ENCODE measurements at regions not wholly inside any gene's neighbourhood (a gene's known extent, or its start where the extent isn't known, plus 50 kb on each side); places are given as distances from the start of the nearest gene placed in this dataset.
A peak's percentile ranks its signal among the peaks of the same experiment; 100 is the strongest.

- DNase-seq (ENCODE audit: low read depth in 2 of 3, low spot score in 2 of 3) = no peak
These were observed 50.4 kb upstream of the ENPP7 start for GRCh38 chr17:79680318-79680695.

- no peak for DNase-seq (ENCODE audit: low read depth in 2 of 3, low spot score in 2 of 3)
These were observed 51.0 kb upstream of the ENPP7 start for GRCh38 chr17:79679631-79680317.

GRCh38 chr17:79678736-79679255 is 51.9 kb upstream of the ENPP7 start:
- no peak for DNase-seq (ENCODE audit: low read depth in 2 of 3, low spot score in 2 of 3)

- DNase-seq (ENCODE audit: low read depth in 2 of 3, low spot score in 2 of 3) = no peak
These were observed 52.5 kb upstream of the ENPP7 start for GRCh38 chr17:79678091-79678735.

GRCh38 chr17:79677646-79678045 is 53.1 kb upstream of the ENPP7 start:
- DNase-seq (ENCODE audit: low read depth in 2 of 3, low spot score in 2 of 3) = no peak

GRCh38 chr17:79676796-79677195 is 53.9 kb upstream of the ENPP7 start:
- no peak for DNase-seq (ENCODE audit: low read depth in 2 of 3, low spot score in 2 of 3)

- no peak for DNase-seq (ENCODE audit: low read depth in 2 of 3, low spot score in 2 of 3)
These were observed 55.4 kb upstream of the ENPP7 start for GRCh38 chr17:79675413-79675725.

GRCh38 chr17:79674506-79675412 is 56.0 kb upstream of the ENPP7 start:
- DNase-seq (ENCODE audit: low read depth in 2 of 3, low spot score in 2 of 3) = no peak

GRCh38 chr17:79673517-79673916 is 57.2 kb upstream of the ENPP7 start:
- no peak for DNase-seq (ENCODE audit: low read depth in 2 of 3, low spot score in 2 of 3)

- DNase-seq (ENCODE audit: low read depth in 2 of 3, low spot score in 2 of 3) = no peak
These were observed 58.2 kb upstream of the ENPP7 start for GRCh38 chr17:79672496-79672895.

GRCh38 chr17:79671085-79671694 is 59.6 kb upstream of the ENPP7 start:
- DNase-seq (ENCODE audit: low read depth in 2 of 3, low spot score in 2 of 3) = no peak

GRCh38 chr17:79670537-79671084 is 59.8 kb upstream of the RBFOX3 start:
- no peak for DNase-seq (ENCODE audit: low read depth in 2 of 3, low spot score in 2 of 3)

GRCh38 chr17:79669861-79670260 is 59.0 kb upstream of the RBFOX3 start:
- DNase-seq (ENCODE audit: low read depth in 2 of 3, low spot score in 2 of 3) = no peak

GRCh38 chr17:79668344-79669250 is 57.7 kb upstream of the RBFOX3 start:
- DNase-seq (ENCODE audit: low read depth in 2 of 3, low spot score in 2 of 3) = no peak

GRCh38 chr17:79667746-79668145 is 56.9 kb upstream of the RBFOX3 start:
- no peak for DNase-seq (ENCODE audit: low read depth in 2 of 3, low spot score in 2 of 3)

- DNase-seq (ENCODE audit: low read depth in 2 of 3, low spot score in 2 of 3) = no peak
These were observed 56.4 kb upstream of the RBFOX3 start for GRCh38 chr17:79667121-79667715.

GRCh38 chr17:79666111-79666510 is 55.3 kb upstream of the RBFOX3 start:
- no peak for DNase-seq (ENCODE audit: low read depth in 2 of 3, low spot score in 2 of 3)

GRCh38 chr17:79664930-79665737 is 54.3 kb upstream of the RBFOX3 start:
- peak in 1 of 3 donors; percentile 4 for DNase-seq (ENCODE audit: low read depth in 2 of 3, low spot score in 2 of 3)

Measured in hematopoietic multipotent progenitor cell (in vitro differentiated cells).